ENCODE measurements at regions not wholly inside any gene's neighbourhood (a gene's known extent, or its start where the extent isn't known, plus 50 kb on each side); places are given as distances from the start of the nearest gene placed in this dataset.

- TF ChIP-seq, protein P1, sequence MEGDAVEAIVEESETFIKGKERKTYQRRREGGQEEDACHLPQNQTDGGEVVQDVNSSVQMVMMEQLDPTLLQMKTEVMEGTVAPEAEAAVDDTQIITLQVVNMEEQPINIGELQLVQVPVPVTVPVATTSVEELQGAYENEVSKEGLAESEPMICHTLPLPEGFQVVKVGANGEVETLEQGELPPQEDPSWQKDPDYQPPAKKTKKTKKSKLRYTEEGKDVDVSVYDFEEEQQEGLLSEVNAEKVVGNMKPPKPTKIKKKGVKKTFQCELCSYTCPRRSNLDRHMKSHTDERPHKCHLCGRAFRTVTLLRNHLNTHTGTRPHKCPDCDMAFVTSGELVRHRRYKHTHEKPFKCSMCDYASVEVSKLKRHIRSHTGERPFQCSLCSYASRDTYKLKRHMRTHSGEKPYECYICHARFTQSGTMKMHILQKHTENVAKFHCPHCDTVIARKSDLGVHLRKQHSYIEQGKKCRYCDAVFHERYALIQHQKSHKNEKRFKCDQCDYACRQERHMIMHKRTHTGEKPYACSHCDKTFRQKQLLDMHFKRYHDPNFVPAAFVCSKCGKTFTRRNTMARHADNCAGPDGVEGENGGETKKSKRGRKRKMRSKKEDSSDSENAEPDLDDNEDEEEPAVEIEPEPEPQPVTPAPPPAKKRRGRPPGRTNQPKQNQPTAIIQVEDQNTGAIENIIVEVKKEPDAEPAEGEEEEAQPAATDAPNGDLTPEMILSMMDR (IDR thresholded peaks at IDR 0.05) = no peak
- TF ChIP-seq POLR2A (IDR thresholded peaks at IDR 0.05) = no peak
Observed at GRCh38 chr9:88291856-88292255, 96.4 kb upstream of the SPIN1 start.
